ENCODE measurements at regions not wholly inside any gene's neighbourhood (a gene's known extent, or its start where the extent isn't known, plus 50 kb on each side); places are given as distances from the start of the nearest gene placed in this dataset.

DNA sequence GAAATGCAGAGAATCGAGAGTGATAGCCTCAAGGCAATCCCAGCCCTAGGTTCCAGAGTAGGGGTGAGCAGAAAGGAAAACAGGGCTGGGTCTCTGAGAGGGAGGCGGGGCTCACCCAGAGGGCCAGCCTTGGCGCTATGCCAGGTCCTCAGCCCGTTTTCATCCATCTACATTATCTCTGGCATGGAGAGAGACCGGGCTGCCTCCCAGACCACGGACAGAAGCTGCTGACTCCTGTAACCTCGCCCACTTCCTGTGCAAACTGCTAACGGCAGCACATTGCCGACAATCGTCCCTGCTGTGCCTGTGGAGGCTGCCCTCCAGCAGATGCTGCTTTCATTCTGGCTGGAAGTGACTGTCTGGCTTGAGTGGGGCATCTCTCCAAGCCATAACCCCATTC, 569.1 kb downstream of the NPHP4 start:
- peak; percentile 3 to 5 for DNase-seq (ENCODE audit: low read depth in 2 of 2)

DNA sequence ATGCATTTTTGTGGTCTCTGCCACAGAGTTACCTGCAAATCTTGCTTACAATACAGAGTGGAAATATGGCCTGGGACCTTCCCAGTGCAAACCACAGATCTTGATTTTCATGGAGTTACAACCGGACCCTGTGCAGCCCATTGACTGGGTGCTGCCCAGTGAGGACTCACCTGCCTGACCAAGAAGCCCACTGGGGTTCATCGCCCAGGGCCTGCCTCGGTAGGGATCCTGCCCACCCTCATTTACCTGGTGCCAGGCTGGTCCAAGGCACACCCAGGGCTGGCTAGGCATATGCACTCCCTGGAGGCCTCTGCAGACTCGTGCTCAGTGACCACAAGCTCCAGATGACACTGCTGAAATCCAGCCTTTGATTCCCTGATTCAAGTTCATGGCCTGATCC, 572.7 kb downstream of the NPHP4 start:
- DNase-seq (ENCODE audit: low read depth in 2 of 2), result no peak

DNA sequence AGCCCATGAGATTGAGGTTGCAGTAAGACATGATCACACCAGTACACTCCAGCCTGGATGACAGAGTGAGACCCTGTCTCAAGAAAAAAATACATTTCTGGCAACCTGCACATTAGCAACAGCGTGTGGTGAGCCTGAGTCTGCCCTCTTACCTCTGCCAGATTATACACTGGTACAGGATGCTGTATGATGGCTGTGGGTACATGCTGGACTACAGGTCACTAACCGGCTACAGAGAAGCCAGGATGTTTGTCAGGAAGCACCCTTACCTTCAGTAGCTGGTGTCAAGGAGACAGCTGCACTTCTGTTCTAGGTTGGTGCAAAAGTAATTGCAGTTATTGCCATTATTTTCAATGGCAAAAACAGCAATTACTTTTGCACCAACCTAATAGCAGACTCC, 575.7 kb downstream of the NPHP4 start:
- no peak for DNase-seq (ENCODE audit: low read depth in 2 of 2)

DNA sequence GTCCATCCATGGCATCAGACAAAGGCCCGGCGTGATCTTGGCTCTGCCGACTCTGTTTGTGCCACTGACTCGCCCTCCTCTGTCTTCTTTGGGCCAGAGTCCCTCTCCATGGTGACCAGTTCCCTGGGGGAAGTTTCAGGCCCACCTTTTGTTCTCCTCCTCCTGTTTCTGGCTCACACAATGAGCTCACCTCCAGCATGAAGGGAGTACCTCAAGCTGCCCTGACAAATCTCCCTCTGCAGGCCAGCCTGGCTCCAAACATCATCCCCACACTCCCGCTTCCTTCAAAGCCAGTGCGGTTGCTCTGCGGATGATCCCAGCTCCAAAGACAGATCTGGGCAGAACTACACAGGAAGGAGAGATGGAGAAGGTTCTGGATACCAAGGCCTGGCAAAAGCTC, 576.6 kb downstream of the NPHP4 start:
- no peak for DNase-seq (ENCODE audit: low read depth in 2 of 2)

- no peak for DNase-seq (ENCODE audit: low read depth in 2 of 2)
These were observed 581.6 kb downstream of the NPHP4 start for GRCh38 chr1:5410652-5411051.

DNA sequence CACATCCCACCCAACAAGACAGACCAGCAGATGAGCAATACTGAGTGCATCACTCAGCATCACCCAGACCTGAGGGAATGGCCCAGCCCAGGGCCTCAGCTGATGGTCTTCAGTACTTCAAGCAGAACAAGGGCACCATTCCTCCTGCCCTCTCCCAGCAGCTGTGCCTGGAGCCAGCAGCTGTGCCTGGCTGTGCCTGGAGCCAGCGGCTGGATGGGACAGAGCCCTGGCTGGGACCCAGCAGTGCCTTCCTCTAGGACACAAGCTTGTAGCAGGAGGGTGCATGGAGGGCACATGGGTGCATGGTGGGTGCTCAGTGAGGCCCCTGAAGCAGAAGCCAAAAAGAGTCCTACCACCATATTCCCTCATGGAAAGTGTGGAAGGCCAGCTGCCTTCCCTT, 583.8 kb downstream of the NPHP4 start:
- no peak for DNase-seq (ENCODE audit: low read depth in 2 of 2)

GRCh38 chr1:5405263-5405662, 587.0 kb downstream of the NPHP4 start:
- no peak for DNase-seq (ENCODE audit: low read depth in 2 of 2)

- no peak for DNase-seq (ENCODE audit: low read depth in 2 of 2)
These were observed 587.6 kb downstream of the NPHP4 start for GRCh38 chr1:5404412-5405203.

DNA sequence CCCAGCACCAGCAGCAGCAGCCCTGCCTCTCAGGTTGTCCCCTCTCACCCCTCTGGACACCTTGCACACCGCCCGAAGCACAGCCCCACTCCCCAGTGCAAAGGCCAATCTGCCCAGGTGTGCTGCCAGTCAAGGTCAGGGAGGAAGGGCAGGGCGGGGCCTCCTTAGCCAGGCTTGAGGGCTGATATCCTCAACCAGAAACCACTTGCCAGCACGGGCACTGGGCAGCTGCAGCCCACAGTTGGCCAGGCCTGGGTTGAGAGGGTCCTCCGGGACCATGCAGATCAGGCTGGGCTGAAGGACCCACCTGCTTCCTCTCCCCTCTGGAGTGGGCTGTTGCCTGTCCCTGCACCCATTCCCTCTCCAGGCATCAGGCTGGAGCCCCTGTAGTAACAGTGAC, 588.3 kb downstream of the NPHP4 start:
- no peak for DNase-seq (ENCODE audit: low read depth in 2 of 2)

DNA sequence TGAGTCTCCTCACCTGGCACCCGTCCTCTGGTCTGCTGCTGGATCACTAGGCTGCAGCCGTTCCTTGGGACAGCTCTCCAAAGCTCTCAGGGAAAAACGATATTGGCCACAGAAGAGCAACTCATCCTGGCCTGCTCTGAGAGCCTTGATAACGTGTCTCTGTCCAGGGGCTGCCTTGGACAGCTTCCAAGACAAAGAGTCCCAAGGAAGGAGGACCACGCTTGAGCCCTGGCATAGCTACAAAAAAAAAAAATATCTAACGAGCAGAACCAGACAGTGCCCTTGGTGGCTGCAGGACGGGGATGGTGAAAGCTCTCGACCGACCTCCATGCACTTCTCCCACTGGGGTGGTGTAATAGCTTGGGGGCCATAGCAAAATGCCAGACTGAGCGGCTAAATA, 589.6 kb downstream of the NPHP4 start:
- no peak for DNase-seq (ENCODE audit: low read depth in 2 of 2)

DNA sequence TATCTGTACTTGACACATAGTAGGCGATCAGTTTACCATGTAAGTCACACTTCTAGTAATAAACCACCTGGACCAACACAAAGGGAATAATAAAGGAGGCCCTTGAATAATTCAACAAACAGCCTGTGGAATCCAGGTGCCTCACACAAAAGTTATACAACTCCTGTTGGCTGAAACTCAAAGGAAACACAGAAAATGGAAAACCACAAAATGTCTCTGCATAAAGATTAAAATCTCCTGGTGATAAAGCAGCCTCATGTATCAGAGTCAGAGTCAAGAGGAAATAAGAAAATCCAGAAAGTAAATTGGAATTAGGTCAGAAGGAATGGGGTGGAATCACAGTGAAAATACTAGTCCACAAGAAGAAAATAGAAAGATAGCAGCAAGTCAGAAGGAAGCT, 592.5 kb downstream of the NPHP4 start:
- DNase-seq (ENCODE audit: low read depth in 2 of 2), result no peak

DNA sequence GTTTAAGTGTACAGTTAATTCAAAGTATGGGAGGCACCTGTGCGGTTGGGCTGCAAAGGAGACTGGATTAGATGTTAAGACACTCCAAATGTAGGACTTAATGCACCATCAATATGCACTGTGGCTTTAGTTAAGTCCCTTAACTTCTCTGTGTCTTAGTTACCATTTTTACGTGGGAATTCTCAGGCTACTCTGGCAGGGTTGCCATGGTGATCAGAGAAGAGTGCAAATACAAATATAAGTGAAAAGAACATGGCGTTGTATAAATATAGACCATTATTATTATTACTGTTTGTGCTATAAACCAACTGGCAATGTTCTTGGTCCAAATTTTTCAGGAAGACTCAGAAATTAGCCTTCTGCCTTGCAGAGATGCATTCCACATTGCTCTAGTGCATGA, 595.6 kb downstream of the NPHP4 start:
- DNase-seq (ENCODE audit: low read depth in 2 of 2), result no peak

GRCh38 chr1:5394111-5394510, 598.1 kb downstream of the NPHP4 start:
- DNase-seq (ENCODE audit: low read depth in 2 of 2), result no peak

DNA sequence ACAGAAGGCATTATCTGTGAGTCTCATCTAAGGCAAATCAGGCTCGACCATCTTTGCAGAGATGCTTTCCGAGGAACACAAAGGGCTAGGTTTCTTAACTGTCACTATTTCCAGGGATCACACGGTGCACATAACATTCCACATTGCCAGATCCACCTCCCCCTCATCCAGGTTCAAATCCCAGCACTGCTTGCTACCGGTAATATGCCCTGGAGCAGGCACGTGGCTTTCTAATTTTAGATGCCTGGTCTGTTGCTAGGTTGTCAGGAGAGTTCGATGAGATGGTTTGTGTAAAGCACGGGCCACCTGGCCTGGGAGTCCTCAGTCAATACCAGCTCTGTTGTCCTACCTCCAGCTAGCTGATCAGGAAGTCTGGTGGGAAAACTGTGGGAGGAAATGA, 598.6 kb downstream of the NPHP4 start:
- no peak for DNase-seq (ENCODE audit: low read depth in 2 of 2)

DNA sequence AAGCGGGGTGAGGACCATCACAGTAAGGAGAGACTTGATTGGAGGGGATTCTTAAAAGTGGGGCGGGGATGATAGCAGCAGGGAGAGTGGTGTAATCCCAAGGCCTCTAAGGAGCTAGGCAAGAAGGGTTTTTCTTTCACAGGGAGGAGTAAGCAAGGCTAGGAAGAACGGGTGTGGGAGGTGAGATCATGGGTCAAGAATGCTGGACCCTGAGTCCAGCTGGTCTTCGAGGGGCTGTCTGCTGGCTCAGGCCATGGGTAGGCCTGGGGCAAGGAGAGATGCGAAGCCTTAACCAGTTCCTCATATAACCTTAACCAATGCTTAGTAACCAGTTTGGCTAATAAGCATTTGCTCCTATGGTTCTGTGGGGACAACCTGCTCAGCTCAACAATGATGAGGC, 599.1 kb downstream of the NPHP4 start:
- DNase-seq (ENCODE audit: low read depth in 2 of 2), result no peak

DNA sequence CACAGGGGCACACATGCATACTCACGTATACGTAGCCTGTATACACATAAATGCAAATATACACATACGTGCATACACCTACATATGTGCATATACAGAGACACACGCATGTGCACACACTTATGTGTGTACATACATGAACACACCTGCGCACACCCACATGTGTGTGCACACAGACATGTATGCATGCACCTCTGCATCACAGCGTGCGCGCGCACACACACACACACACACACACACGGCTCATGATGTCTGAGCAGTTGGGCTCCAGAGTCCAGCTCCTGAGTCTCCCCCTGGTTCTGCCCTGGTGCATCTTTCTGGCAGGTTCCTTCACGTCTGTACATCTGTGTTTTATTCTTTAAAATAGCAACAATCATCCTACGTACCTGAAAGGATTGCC, 600.5 kb downstream of the NPHP4 start:
- DNase-seq (ENCODE audit: low read depth in 2 of 2), result no peak

DNA sequence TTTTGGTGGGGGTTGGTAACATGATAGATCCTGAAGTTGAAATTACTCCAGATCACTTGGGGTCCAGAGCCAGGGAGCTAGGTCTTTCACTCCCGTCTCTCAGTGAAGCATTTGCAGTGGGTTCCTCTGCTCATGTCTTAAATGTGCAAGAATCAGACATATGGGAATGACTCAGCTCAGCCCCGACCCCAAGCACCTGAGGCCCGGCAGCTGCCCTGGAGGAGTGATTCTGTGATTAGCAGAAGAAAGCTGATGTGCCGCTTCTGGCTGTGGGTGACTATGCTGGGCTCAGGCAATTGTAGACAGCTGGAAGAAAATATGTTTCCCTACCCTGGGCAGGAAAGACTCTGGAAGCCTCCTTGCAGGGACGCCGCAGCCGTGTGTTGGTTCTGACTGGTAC, 601.7 kb downstream of the NPHP4 start:
- no peak for DNase-seq (ENCODE audit: low read depth in 2 of 2)

GRCh38 chr1:5389101-5389885, 602.9 kb downstream of the NPHP4 start:
- DNase-seq (ENCODE audit: low read depth in 2 of 2), result no peak

GRCh38 chr1:5388622-5389021, 603.6 kb downstream of the NPHP4 start:
- no peak for DNase-seq (ENCODE audit: low read depth in 2 of 2)

DNA sequence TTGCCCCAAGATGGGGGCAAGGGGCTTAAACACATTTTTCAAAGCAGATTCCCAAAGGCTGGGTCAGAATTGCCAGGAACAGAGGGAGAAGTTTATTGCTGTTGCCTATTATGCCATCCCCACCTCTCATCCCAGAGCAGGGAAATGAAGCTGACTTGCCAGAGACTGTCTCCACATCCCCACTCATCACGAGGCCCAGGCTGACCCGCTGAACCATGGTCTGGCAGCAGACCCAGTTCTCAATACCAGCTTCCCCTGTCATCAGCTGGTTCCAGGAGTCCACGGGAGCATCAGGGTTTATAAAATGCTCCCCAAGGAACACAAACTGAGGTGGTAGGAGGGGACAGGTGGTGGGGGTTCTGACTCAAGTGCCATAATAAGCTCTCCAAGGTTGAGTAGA, 605.9 kb downstream of the NPHP4 start:
- no peak for DNase-seq (ENCODE audit: low read depth in 2 of 2)

DNA sequence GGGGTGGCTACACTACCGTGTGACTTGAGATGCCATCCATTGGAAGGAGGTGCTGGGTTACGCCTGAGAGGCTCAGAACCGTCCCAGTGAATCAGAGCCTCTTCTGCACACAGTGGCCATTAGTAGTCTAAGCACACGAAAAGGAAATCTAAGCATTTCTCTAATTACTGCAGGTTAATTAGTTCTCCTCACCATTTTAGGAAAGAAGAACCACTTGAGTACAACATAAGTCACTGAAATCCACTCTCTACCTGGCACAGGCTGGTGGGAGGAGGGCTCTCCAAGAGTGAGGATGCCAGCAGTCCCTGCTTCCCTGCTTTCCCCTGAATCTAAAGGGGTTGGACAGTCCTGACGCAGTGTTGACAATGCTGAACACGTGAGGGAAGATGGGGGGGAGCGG, 606.3 kb downstream of the NPHP4 start:
- no peak for DNase-seq (ENCODE audit: low read depth in 2 of 2)

GRCh38 chr1:5385096-5385799, 607.0 kb downstream of the NPHP4 start:
- no peak for DNase-seq (ENCODE audit: low read depth in 2 of 2)

DNA sequence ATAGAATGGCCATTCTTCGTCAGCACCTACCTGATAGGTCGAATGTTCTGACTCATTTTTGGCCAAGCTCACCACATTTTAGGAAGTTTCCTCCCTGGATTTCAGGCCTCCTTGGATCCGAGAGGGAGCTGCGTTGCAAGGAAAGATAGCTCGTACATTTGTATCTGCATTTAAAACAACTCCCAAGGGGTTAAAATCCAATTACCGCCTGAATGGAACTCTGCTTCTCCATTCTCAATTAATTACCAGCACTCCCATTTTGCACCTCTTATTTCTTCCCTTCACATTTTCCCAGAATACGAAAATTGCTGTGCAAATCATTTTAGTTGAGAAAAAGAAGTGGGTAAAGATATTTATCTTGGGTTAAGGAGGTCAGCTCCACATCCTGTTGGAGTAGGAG, 610.7 kb downstream of the NPHP4 start:
- no peak for DNase-seq (ENCODE audit: low read depth in 2 of 2)
